OCI-LY1 (cell line): ENCODE measurements at regions not wholly inside any gene's neighbourhood (a gene's known extent, or its start where the extent isn't known, plus 50 kb on each side); places are given as distances from the start of the nearest gene placed in this dataset.

Experiments
- H2AFZ ChIP-seq: fragments of 200-600 bp; sonication (generic), shearing (Covaris generic); 2 replicates; pipeline ENCODE4 v1.6.0; 2014; ENCODE audit warnings: antibody characterized with exemption, mild to moderate bottlenecking, low read length
- H3F3A ChIP-seq: fragments of 200-600 bp; sonication (generic), shearing (Covaris generic); 2 replicates; pipeline ENCODE4 v1.6.0; 2014; ENCODE audit warnings: mild to moderate bottlenecking, antibody characterized with exemption, low read length, moderate library complexity; ENCODE audit not compliant: insufficient read depth
- H3K27ac ChIP-seq: fragments of 200-600 bp; sonication (generic); 2 replicates; pipeline ENCODE4 v1.5.1; 2014; ENCODE audit warnings: low read length, mixed run types, mild to moderate bottlenecking, low read depth; ENCODE audit not compliant: poor library complexity, severe bottlenecking
- H3K27me3 ChIP-seq: fragments of 200-600 bp; sonication (generic); 2 replicates; pipeline ENCODE4 v1.6.0; 2014; ENCODE audit warnings: antibody characterized with exemption, mild to moderate bottlenecking, low read length, moderate library complexity; ENCODE audit not compliant: insufficient read depth
- H3K36me3 ChIP-seq: fragments of 200-600 bp; sonication (generic); 2 replicates; pipeline ENCODE4 v1.6.1; 2014; ENCODE audit warnings: mild to moderate bottlenecking, antibody characterized with exemption, low read length, moderate library complexity, mixed read lengths; ENCODE audit not compliant: insufficient read depth
- H3K4me1 ChIP-seq: fragments of 200-600 bp; sonication (generic); 2 replicates; pipeline ENCODE4 v1.5.1; 2014; ENCODE audit warnings: mild to moderate bottlenecking, low read length, moderate library complexity; ENCODE audit not compliant: insufficient read depth, severe bottlenecking
- H3K4me2 ChIP-seq: fragments of 200-600 bp; sonication (generic), shearing (Covaris generic); 2 replicates; pipeline ENCODE4 v1.6.1; 2014; ENCODE audit warnings: low read length
- H3K4me3 ChIP-seq: fragments of 200-600 bp; sonication (generic); 2 replicates; pipeline ENCODE4 v1.5.1; 2014; ENCODE audit warnings: low read length, low read depth, mild to moderate bottlenecking, mixed read lengths; ENCODE audit not compliant: poor library complexity, severe bottlenecking
- H3K79me2 ChIP-seq: fragments of 200-600 bp; shearing (Covaris generic); 2 replicates; pipeline ENCODE4 v1.6.1; 2016; ENCODE audit warnings: mixed run types, low read length, mixed read lengths; ENCODE audit not compliant: insufficient read depth
- H3K9ac ChIP-seq: fragments of 200-600 bp; sonication (generic), shearing (Covaris generic); 2 replicates; pipeline ENCODE4 v1.6.1; 2014; ENCODE audit warnings: mild to moderate bottlenecking, low read length, mixed read lengths
- H3K9me2 ChIP-seq: fragments of 200-600 bp; sonication (generic), shearing (Covaris generic); 2 replicates; pipeline ENCODE4 v1.6.1; 2014; ENCODE audit warnings: low read depth, mild to moderate bottlenecking, low read length, mixed read lengths
- H3K9me3 ChIP-seq: fragments of 200-600 bp; shearing (Covaris generic); 2 replicates; pipeline ENCODE4 v1.6.1; 2014; ENCODE audit warnings: low read length, mixed read lengths
- H4K20me1 ChIP-seq: fragments of 200-600 bp; sonication (generic), shearing (Covaris generic); 2 replicates; pipeline ENCODE4 v1.6.0; 2016; ENCODE audit warnings: mild to moderate bottlenecking, low read length; ENCODE audit not compliant: insufficient read depth
- CTCF ChIP-seq: fragments of 200-600 bp; sonication (generic), shearing (Covaris generic); IDR thresholded peaks from 2 replicates; pipeline ENCODE4 v1.5.1; 2017; ENCODE audit warnings: mild to moderate bottlenecking, antibody characterized with exemption, low read length, moderate library complexity, mixed read lengths
- EZH2 ChIP-seq: fragments of 200-600 bp; sonication (generic), shearing (Covaris generic); IDR thresholded peaks from 2 replicates; pipeline ENCODE4 v1.8.0; 2017; ENCODE audit warnings: borderline replicate concordance, mixed run types, mild to moderate bottlenecking, antibody characterized with exemption, low read length, moderate library complexity, mixed read lengths

DNA sequence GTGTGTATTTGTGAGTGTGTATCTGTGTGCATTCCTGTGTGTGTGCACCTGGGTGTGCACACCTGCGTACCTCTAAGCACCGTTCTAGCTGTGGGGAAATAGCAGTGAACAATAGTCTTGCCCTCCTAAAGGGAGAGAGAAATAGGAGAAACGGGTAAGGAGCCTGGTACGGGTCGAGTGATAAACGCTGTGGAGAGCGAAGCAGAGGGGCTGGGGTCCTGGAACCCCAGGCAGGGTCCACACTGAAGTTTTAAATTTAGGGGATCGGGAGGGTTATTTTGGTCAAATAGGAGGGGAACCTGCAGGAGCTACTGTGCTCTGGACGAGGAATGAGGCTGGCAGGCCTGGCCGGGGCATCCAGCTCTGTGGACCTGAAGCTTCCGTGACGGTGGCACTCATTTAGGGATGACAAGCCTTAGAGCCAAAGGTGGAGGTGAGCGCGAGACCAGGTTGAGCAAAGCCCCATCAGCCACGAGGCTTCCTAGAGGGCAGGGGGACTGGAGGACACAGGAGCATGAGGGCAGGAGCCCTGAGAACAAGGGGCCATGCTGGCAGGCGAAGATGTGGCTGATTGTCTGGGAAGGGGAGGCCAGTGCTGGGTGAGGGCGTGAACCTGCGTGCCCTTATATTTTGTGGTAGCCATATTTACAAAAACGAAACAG is 188.0 kb downstream of the RTP5 start:
- Histone ChIP-seq H3K4me2 (no peak overlapping the region), H4K20me1 (no peaks in the 10 kb centered on the region), H3K4me1 (no peaks in the 10 kb centered on the region), H3K27me3 (no peaks in the 10 kb centered on the region), H3K9me2 (no peaks in the 10 kb centered on the region), H3F3A (no peaks in the 10 kb centered on the region), H3K9me3 (no peaks in the 10 kb centered on the region), H3K9ac (no peak overlapping the region), H3K4me3 (no peak overlapping the region), H2AFZ (no peak overlapping the region), H3K27ac (no peak overlapping the region), H3K36me3 (no peaks in the 10 kb centered on the region), H3K79me2 (no peaks in the 10 kb centered on the region)
- TF ChIP-seq EZH2 (no peak), CTCF (no peak)

DNA sequence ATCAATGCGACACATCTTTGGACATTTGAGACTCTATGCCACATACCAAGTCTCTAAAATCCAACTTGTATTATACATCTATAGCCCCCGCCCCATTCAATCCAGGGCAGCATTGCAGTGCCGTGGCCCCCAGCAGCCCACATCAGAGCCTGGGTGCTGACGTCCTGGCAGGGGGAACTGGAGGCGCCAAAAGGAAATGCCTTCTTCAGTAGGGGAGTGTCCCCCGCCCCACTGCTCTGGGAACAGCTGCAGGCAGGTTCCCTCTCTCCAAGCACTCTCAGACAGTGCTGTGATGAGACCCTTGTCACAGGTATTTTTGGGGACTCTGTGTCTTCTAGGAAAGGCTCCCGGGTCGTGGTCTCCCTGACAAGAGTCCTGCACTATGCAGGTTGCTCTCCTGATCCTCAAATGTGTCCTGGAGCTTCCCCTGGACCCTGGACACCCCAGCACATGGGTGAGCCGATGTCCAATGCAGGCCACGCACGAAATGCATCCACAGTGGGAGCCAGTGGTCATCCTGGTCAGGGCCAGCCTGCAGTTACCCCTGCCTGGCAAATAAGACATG is 188.7 kb downstream of the RTP5 start:
- H3K9me3 ChIP-seq = no peaks in the 10 kb centered on the region
- H4K20me1 ChIP-seq = no peaks in the 10 kb centered on the region
- no peaks in the 10 kb centered on the region for H3K9me2 ChIP-seq
- no peaks in the 10 kb centered on the region for H3K27me3 ChIP-seq
- no peak overlapping the region for H3K9ac ChIP-seq
- H2AFZ ChIP-seq = no peak overlapping the region
- no peak overlapping the region for H3K4me3 ChIP-seq
- no peak overlapping the region for H3K4me2 ChIP-seq
- no peaks in the 10 kb centered on the region for H3K36me3 ChIP-seq
- no peaks in the 10 kb centered on the region for H3F3A ChIP-seq
- H3K4me1 ChIP-seq = no peaks in the 10 kb centered on the region
- H3K79me2 ChIP-seq = no peaks in the 10 kb centered on the region
- H3K27ac ChIP-seq = no peak overlapping the region
- TF ChIP-seq EZH2 (no peak), CTCF (no peak)

DNA sequence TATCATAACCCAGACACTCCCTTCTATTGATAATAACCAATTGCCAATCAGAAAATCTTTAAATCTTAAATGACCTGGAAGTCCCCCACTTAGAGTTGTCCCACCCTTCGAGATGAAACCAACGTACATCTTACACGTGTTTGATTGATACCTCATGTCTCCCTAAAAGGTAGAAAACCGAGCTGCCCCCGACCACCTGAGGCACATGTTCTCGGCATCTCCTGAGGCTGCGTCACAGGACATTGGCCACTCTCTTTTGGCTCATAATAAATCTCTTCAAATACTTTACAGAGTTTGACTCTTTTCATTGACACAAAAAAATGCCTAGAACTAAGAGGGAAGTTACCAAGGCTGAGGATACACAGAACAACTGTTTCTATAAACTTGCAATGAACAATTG is 190.0 kb downstream of the RTP5 start:
- Histone ChIP-seq H3K4me1 (no peaks in the 10 kb centered on the region), H3K36me3 (no peaks in the 10 kb centered on the region), H3K9me2 (no peaks in the 10 kb centered on the region), H4K20me1 (no peaks in the 10 kb centered on the region), H3K9ac (no peak overlapping the region), H2AFZ (no peak overlapping the region), H3K79me2 (no peaks in the 10 kb centered on the region), H3K27ac (no peak overlapping the region), H3F3A (no peaks in the 10 kb centered on the region), H3K4me2 (no peak overlapping the region), H3K9me3 (no peaks in the 10 kb centered on the region), H3K4me3 (no peak overlapping the region), H3K27me3 (no peaks in the 10 kb centered on the region)
- no peak for TF ChIP-seq CTCF
- no peak for TF ChIP-seq EZH2
